Activated T-cell treated with anti-CD3 and anti-CD28 coated beads, Interleukin-2, amount 50 U/mL, for 24 hours (primary cell): ENCODE measurements at regions not wholly inside any gene's neighbourhood (a gene's known extent, or its start where the extent isn't known, plus 50 kb on each side); places are given as distances from the start of the nearest gene placed in this dataset.

Source experiments
- DNase-seq: peaks from one replicate; pipeline ENCODE4 v3.0.0-alpha.2; 2020
- H3K27ac Mint-ChIP-seq: 2 replicates; pipeline ENCODE4 v1.8.0; 2020; ENCODE audit warnings: mild to moderate bottlenecking, mixed read lengths
- H3K27me3 Mint-ChIP-seq: 2 replicates; pipeline ENCODE4 v1.8.0; 2020; ENCODE audit warnings: mixed read lengths
- H3K36me3 Mint-ChIP-seq: 2 replicates; pipeline ENCODE4 v1.8.0; 2020; ENCODE audit warnings: low read depth, mixed read lengths
- H3K4me1 Mint-ChIP-seq: 2 replicates; pipeline ENCODE4 v1.8.0; 2020; ENCODE audit warnings: low read depth, mixed read lengths
- H3K4me3 Mint-ChIP-seq: 2 replicates; pipeline ENCODE4 v1.8.0; 2020; ENCODE audit warnings: mild to moderate bottlenecking, moderate library complexity, mixed read lengths
- H3K9me3 Mint-ChIP-seq: 2 replicates; pipeline ENCODE4 v1.8.0; 2020; ENCODE audit warnings: mixed read lengths

DNA sequence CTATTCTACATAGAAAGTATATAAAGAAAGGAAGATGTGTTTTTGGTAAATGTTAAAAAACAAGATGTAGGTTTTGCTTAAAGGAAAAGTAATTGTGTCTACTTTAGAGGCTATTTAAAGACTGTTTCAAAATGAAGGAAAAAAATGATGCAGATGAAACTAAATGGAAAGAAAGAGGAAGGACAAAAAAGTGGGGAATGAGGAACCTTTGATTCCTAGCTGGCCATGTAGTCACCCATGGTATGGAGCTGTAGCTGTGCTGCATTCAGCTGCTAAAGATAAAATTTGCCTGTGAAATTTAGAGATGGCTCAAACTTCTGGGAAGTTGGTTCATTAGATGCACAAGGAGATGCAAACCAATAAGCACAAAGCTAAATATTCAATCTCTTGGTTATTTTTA, 86.8 kb upstream of the SERBP1 start:
- no peaks in the 10 kb centered on the region for H3K4me1 Mint-ChIP-seq

GRCh38 chr1:67522001-67522441, 91.8 kb upstream of the SERBP1 start:
- H3K9me3 Mint-ChIP-seq = no peaks in the 10 kb centered on the region
- H3K4me3 Mint-ChIP-seq = no peak overlapping the region
- H3K27ac Mint-ChIP-seq = no peak overlapping the region
- no peak for DNase-seq
- H3K4me1 Mint-ChIP-seq = no peaks in the 10 kb centered on the region
- H3K36me3 Mint-ChIP-seq = no peaks in the 10 kb centered on the region
- H3K27me3 Mint-ChIP-seq = peaks cover 5% of the 10 kb centered on the region

More for the DNA sequence above, 86.8 kb upstream of the SERBP1 start:
- Mint-ChIP-seq H3K27ac (no peak overlapping the region), H3K9me3 (peaks cover 9% of the 10 kb centered on the region), H3K4me3 (no peak overlapping the region), H3K36me3 (no peaks in the 10 kb centered on the region), H3K27me3 (peaks cover 3% of the 10 kb centered on the region)
- DNase-seq = no peak

GRCh38 chr1:67522793-67523192, 92.6 kb upstream of the SERBP1 start:
- DNase-seq = no peak
- Mint-ChIP-seq H3K9me3 (no peaks in the 10 kb centered on the region), H3K27ac (no peak overlapping the region), H3K36me3 (no peaks in the 10 kb centered on the region), H3K4me1 (no peaks in the 10 kb centered on the region), H3K27me3 (peaks cover 5% of the 10 kb centered on the region), H3K4me3 (no peak overlapping the region)

- no peaks in the 10 kb centered on the region for H3K36me3 Mint-ChIP-seq
- no peaks in the 10 kb centered on the region for H3K9me3 Mint-ChIP-seq
- H3K27me3 Mint-ChIP-seq = peaks cover 7% of the 10 kb centered on the region
- H3K4me1 Mint-ChIP-seq = no peaks in the 10 kb centered on the region
- no peak overlapping the region for H3K4me3 Mint-ChIP-seq
- no peak for DNase-seq
- H3K27ac Mint-ChIP-seq = no peak overlapping the region
These were observed 94.2 kb upstream of the SERBP1 start for GRCh38 chr1:67524143-67525052.

DNA sequence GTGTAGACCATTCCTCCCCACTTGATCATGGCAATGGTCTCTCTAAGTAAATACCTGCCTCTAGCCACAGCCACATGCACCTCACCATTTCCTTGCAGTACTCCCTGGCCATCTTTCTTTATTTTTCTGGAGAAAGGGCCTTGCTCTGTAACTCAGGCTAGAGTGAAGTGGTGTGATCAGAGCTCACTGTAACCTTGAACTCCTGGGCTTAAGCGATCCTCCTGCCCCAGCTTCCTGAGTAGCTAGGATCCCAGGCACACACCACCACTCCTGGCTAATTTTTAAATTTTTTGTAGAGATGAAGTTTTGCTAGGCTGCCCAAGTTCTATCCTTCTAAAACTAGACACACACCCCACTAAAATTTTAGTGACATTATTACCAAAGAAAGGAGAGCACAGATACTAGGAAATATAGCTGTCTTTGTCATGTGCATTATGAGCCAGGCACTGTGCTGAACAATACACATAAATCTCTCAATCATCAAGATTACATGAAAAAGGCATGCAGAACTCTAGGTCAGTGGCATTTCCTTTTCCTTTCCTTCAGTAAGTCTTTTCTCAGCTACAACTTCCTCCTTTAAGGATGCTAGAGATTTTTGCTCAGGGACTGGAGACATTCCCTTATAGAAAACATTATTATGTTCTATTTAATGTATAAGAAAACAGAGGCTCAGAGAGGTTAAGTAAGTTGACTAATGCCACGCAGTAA, 95.0 kb upstream of the SERBP1 start:
- Mint-ChIP-seq H3K4me3 (no peak overlapping the region), H3K9me3 (no peaks in the 10 kb centered on the region), H3K4me1 (no peaks in the 10 kb centered on the region), H3K27me3 (peaks cover 7% of the 10 kb centered on the region), H3K27ac (no peak overlapping the region), H3K36me3 (no peaks in the 10 kb centered on the region)
- DNase-seq = no peak

- Mint-ChIP-seq H3K27me3 (peaks cover 4% of the 10 kb centered on the region), H3K4me3 (no peak overlapping the region), H3K4me1 (no peaks in the 10 kb centered on the region), H3K27ac (no peak overlapping the region), H3K36me3 (no peaks in the 10 kb centered on the region), H3K9me3 (no peaks in the 10 kb centered on the region)
- DNase-seq = no peak
These were observed 97.9 kb upstream of the SERBP1 start for GRCh38 chr1:67528141-67528540.

DNA sequence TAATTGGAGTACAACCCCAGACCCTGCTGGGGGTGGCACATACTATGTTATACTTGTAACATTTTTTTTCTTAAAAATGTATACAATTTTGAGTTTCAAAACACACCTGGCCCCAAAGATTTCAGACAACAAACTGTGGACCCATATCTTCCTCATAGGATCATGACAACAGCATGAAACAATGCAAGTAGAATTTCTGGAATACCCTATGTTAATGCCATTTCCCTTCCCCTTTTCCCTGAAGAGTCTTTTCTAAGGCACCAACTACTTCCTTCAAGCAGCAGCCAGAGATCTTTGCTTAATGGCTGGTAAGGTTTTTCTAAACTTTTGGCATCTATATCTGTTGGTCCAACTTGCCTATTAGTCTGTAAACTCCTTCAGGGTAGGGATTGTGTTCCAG, 99.9 kb upstream of the SERBP1 start:
- Mint-ChIP-seq H3K36me3 (no peaks in the 10 kb centered on the region), H3K4me1 (peaks cover 5% of the 10 kb centered on the region), H3K27me3 (peaks cover 5% of the 10 kb centered on the region), H3K4me3 (no peak overlapping the region), H3K9me3 (no peaks in the 10 kb centered on the region), H3K27ac (no peak overlapping the region)
- DNase-seq = no peak

- Mint-ChIP-seq H3K36me3 (no peaks in the 10 kb centered on the region), H3K4me1 (peaks cover 7% of the 10 kb centered on the region)
- DNase-seq = no peak
These were observed 102.4 kb upstream of the SERBP1 start for GRCh38 chr1:67532452-67533216.

GRCh38 chr1:67534627-67535065, 104.4 kb upstream of the SERBP1 start:
- Mint-ChIP-seq H3K4me1 (peaks cover 7% of the 10 kb centered on the region), H3K36me3 (no peaks in the 10 kb centered on the region), H3K27ac (no peak overlapping the region), H3K4me3 (no peak overlapping the region), H3K27me3 (peaks cover 6% of the 10 kb centered on the region), H3K9me3 (no peaks in the 10 kb centered on the region)
- DNase-seq = no peak

More at GRCh38 chr1:67532452-67533216, 102.4 kb upstream of the SERBP1 start:
- Mint-ChIP-seq H3K27ac (no peak overlapping the region), H3K9me3 (no peaks in the 10 kb centered on the region), H3K27me3 (peaks cover 8% of the 10 kb centered on the region), H3K4me3 (no peak overlapping the region)

- Mint-ChIP-seq H3K9me3 (no peaks in the 10 kb centered on the region), H3K4me1 (peaks cover 7% of the 10 kb centered on the region), H3K36me3 (no peaks in the 10 kb centered on the region), H3K27me3 (peaks cover 6% of the 10 kb centered on the region), H3K27ac (no peak overlapping the region), H3K4me3 (no peak overlapping the region)
- DNase-seq = peak; percentile 69
These were observed 105.3 kb upstream of the SERBP1 start for GRCh38 chr1:67535474-67535873.

GRCh38 chr1:67536957-67537666, 106.9 kb upstream of the SERBP1 start:
- H3K27me3 Mint-ChIP-seq = peaks cover 6% of the 10 kb centered on the region
- peaks cover 7% of the 10 kb centered on the region for H3K4me1 Mint-ChIP-seq

GRCh38 chr1:67537667-67538018, 107.4 kb upstream of the SERBP1 start:
- no peak for DNase-seq
- Mint-ChIP-seq H3K4me1 (peaks cover 7% of the 10 kb centered on the region), H3K27ac (no peak overlapping the region), H3K9me3 (no peaks in the 10 kb centered on the region), H3K27me3 (peaks cover 6% of the 10 kb centered on the region), H3K36me3 (no peaks in the 10 kb centered on the region), H3K4me3 (no peak overlapping the region)

More at GRCh38 chr1:67536957-67537666, 106.9 kb upstream of the SERBP1 start:
- Mint-ChIP-seq H3K4me3 (no peak overlapping the region), H3K9me3 (no peaks in the 10 kb centered on the region), H3K36me3 (no peaks in the 10 kb centered on the region), H3K27ac (no peak overlapping the region)
- DNase-seq = no peak

- Mint-ChIP-seq H3K27me3 (peaks cover 3% of the 10 kb centered on the region), H3K4me3 (no peak overlapping the region), H3K36me3 (no peaks in the 10 kb centered on the region), H3K27ac (no peak overlapping the region), H3K4me1 (peaks cover under 1% of the 10 kb centered on the region), H3K9me3 (no peaks in the 10 kb centered on the region)
- DNase-seq = no peak
These were observed 110.0 kb upstream of the SERBP1 start for GRCh38 chr1:67540025-67540732.
